Renal cortex interstitium (tissue), 11 donors: ENCODE measurements at regions not wholly inside any gene's neighbourhood (a gene's known extent, or its start where the extent isn't known, plus 50 kb on each side); places are given as distances from the start of the nearest gene placed in this dataset.

ENCODE experiments used
- DNase-seq, 11 donors: peaks; one replicate each; pipeline ENCODE4 v3.0.0-alpha.2; 2013; ENCODE audit warnings: low read depth in 9 of 11, low spot score in 4 of 11; ENCODE audit errors: extremely low read depth in 1 of 11

DNA sequence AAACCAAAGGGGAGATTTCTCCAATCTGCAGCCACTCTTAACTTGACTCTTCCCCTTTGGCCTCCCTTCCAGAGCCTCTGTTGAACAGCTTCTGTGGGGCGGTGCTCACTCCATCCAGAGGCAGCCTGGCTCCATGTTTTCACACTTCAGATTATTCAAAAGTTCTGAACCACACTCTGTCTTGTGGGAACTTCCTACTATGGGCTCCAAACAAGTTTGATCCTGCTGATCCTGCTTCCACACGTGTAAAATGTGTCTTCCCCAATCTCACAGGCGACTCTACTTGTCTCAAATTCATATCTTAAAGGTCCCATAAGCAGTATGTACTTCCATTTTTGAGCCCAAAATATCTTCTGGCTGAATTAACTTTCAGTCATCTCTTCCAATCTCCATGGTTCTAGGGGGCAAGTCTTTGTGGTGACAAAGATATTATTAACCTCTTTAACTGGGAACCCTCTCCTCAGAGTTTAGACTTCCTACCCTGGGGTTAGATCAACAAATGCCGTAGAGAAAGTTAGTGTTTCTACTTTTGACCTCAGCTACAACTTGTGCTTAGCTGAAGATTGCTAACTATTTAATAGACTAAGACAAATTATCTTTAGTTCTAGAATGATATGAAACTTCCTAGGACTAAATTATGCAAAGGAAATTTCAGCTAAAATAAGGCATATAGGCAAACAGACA lies 176.3 kb upstream of the BCL6 start:
- peak in 1 of 11 donors; percentile 12 for DNase-seq

DNA sequence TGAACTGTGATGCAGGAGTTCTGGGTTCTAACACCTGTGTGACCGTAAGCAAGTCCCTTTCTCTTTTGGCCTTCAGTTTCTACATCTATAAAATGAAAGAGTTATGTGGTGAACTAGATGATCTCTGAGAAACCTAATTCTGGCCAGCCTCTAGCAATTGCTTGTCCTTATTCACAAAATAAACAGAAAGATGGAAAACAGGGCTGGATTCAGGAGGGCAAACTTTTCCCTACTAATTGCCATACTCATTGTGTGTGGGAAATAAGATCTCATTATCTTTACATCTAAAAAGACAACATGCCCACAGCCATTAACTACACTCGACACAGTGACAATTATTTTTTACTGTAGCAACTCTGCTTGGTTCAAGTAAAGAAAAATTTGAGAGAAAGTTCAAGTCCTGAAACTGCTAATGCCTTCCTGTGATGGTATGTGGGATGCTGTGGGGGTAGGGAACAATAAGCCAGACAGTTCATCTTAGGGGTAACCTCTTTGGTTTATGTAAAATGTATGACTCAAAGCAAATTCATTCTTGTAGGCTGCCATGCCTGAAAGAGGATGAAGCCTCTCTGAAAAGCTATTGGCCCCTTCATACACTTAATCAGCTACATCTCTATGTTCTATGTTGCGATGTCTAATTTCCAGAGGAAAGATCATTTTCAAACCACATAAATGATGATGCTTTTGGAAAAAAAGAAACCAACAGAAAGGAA lies 177.6 kb upstream of the BCL6 start:
- DNase-seq, result no peak

DNA sequence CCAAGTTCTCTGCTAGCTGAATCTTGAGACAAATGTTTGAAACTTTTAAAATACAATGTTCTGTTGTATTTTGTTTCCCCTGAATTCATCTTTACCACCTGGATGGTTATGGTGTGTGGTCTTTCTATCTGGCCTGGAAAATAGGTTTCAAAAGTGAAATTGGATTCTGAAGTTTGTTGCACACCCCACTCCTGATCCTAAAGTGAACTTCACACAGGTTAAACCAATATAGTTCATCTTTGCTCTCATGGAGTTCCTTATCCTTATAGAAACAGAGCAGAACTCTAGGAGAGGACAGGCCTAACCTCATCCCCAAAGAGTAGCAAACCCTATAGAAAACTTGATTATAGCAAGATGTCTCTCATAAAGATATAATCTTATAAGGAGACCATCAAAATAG lies 179.4 kb upstream of the BCL6 start:
- no peak for DNase-seq

DNA sequence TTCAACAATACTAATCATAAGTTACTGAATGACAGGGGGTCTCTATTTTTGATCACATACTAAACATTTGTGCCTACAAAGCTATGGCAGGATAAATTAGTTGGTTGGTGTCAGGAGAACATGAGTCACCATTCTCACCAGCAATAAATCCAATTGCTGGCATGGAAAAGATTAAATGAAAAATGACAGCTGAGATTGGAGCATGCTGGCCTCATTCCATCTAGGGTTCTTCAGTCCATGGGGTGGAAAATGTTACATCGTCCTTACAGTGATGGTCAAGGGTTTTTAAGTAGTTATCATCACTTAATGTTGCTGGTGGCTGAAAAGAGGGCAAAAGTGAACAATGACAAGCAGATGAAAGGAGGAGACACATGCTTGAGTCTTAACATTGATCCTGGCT lies 180.1 kb upstream of the BCL6 start:
- no peak for DNase-seq

DNA sequence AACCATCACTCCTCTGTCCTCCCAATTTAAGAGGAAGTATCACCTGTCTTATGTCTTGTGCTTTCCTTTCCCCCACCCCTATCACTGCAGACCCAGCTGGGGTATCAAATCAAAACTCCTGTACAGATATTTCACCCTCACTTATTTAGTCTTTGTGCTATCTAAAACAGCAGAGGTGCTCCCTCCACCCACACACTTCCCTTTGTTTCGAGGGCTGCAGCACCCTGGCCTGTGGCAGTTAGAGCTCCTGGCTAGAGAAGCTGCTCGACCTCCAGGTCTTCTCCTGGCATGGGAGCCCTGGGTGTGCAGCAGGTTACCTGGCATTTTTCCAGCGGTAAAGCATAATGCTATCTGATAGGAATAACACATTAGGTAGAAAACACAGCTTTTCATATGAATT lies 181.4 kb upstream of the BCL6 start:
- no peak for DNase-seq

DNA sequence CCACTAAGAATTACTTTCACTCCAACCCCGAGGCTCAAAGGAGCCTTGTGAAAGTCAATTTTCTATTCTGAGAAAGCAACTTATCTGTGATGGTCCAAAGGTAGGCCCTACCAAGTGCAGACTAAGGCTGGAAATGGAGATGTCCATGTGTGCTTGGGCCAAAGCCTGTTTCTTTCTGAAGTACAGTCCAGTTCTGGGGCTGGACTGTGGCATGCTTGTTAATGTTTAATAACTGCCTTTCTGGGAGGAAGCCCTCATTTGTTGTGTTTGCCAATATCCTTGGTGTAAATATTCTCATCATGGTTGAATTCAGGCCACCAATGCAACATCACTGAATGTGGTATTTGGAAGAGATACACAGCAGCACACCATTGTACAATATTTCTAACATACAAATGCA lies 182.3 kb upstream of the BCL6 start:
- no peak for DNase-seq

DNA sequence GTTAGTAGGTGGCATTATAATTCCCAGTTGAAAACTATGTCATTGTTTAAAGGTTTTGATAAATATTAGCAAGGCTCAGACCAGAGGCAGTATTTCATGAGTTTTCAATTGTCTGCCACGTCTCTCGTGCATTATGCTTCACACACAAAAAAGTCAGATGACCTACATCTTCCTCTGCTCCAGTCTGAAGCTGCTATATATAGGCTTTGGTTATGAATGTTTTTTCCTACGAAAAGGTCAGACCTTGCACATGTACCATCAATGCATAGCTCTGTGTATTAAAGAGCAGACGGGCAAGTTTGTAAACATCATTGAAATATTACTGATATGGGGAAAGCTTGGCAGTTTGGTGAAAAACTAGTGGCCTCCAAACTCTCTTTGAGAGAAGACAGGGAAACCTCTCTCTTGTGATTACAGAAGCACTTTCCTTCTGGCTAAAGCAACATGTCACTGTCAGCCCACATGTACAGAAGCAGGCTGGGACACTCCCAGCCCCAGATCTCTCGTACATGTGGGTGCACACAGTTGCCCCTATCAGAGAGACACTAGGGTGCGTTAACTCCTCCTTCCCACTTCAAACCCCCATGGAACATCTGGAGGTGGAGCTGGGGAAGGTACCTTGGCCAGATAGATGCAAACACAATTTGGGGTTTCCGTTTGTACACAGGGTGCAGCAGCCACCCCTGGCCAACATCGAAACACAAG lies 184.0 kb upstream of the BCL6 start:
- DNase-seq, result no peak

DNA sequence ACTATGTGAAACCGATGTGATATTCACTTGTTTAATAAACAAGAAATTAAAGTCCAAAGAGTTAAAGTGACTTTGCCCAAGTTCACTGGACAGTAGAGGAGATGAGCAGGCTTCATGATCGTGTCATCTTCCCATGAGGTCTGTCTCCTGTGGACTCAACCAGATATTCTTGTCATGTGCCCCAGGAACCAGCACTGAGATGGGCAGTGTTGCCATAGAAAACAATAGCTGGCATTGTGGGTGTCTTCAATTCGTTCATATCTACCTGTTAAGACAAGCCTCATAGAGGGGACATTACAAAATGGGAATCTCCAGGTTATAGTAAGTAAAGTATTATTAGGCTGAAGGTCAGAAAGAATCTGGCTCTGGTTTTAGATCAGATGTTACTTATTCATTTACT lies 184.8 kb upstream of the BCL6 start:
- DNase-seq, result no peak

DNA sequence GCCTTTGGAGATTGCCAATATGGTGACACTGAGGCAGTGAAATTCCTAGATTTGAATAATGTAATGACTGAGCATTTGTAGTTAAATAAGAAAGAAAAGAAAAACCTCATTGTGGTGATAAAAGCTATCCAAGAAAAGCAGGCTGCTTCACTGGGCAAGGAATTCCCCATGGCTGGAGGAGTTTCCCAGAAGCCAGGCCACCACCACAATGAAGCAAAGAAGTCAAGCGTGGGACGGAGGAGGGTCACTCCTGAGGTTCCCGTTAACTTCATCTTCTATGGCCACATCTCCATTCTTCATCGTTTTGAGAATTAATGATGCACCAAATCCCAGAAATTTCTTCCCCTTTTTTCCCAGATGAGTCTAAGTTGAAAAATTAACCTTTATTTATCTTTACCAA lies 185.8 kb upstream of the BCL6 start:
- DNase-seq, result peak in 3 of 11 donors; percentile 24 to 39 (median 27)

DNA sequence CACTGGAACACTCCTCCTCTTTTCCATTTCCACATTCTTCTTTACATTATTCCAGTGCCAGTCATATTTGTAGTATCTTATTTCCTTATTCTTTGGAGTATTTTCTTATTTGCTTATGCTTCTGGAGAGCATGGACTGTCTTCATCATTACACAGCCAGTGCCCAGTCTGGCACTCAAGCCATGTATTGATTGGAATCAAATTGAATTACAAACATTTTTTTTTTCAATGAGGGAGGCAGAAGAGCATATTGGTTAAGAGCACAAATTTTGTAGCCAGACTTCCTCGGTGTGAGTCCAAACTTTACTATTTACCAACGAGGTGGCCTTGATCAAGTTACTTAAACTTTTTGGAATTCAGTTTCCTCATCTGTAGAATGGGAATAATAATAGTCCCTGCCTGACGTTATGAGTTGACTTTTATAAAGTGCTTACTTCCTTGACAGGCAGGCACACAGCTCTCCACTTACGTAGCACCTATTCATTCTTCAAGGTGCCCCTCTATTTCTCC lies 186.6 kb upstream of the BCL6 start:
- no peak for DNase-seq

DNA sequence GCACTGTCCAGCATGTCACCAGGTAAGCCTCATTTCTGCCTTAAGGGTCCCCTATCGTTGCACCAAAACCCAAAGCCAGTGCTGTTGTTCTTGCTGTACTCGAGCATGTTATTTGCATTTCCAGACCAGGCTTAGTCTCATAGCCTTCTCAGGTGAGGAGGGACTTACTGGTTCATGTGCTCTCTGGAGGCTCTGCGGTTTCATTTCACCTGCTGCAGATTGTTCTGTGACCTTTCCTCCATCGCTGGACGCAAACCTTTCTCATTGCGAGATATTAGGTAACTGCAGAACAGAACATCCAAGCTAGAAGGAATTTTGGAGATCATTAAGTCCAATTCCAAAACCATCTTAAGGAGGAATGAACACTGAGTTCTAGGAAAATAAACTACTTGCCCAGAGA lies 187.3 kb upstream of the BCL6 start:
- DNase-seq, result no peak

DNA sequence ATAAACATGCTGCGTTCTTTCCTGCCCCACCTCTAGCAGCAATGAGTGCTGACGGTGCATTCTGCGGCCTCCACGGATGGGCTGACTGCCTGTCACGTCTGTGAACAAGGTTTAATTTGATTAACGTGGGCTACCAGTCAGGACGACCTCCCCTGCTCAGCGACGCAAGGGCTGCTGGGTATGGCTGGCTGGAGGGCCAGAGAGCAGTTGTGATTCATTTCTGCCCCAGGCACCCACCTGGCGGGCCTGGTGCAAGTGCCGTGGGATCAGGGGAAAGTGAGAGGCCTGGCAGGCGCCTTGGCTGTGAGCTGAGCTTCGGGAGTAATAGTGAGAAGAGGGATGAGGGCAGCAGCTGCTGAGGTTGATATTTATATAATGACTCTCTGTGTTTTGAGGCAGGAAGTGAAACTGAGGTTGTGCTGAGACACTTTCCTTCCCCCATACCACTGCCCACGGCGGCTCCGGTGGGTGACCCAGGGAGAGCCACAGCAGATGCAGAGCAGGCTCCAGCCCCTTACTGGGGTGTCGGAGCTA lies 190.4 kb upstream of the BCL6 start:
- no peak for DNase-seq

DNA sequence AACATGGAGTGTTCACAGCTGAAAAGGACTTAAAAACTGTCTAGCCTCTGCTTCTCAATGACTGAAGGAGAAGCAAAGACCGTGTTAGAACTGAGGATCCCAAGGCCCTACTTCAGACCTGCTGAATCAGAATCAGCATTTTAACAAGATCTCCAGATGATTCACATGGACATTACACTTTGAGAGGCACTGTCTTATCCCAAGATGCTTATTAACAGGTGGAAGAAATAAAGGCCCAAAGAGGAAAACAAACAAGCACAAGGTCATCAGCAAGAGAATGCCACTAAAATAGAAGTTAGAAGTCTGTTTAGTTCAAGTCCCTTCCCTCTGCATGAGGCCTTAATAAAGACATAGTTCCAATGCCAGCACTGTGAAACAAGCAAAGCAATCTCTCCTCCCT lies 191.4 kb upstream of the BCL6 start:
- no peak for DNase-seq

DNA sequence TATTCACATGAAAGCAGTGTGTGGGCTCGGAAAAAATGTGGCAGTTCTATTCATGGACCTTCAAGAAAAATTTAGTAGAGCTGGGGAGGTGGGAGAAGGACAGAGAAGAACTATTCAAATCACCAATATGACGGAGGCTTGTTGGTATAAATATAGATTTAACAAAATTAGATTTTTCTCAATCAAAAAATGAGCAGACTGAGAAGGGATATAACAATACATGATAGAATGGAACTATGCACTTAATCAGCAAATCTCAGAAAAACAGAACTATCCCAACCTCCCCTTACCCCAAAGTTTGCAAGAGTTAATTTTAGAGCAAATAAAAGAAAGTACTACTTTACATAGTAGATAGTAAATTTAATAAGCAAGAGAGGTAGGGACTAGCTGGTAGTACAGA lies 194.6 kb upstream of the BCL6 start:
- no peak for DNase-seq

DNA sequence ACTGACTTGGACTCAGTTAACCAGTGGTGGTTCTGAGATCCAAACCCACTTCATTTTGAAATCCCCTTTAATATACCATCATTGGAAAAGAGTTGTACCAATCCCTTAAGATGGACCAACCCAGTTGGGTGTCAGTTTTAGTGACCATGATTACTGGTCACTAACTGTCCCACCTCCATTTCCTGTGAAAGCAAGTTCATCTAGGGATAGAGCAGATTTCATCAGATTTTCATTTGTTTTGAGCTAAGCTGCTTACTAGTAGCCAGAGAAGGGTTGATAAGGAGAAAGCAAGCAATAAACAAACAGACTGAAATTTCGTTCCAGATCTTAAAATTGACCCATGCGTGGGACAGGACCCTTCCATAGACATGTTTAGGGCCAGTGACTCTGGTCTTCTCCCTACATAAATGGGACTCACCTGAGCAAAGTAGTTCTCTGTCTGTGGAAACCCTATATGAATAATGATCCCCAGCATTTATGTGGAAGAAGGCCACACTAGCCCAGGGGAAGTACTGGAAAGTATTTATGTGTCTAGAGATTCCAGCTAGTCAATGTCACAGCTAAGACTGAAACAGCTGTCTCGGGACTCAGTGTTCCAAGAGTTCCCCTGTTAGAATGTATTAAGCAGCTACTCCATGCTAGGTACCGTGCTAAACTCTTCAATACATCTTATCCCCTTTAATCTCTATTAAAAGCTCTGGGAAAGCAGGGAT lies 196.0 kb upstream of the BCL6 start:
- DNase-seq, result no peak

DNA sequence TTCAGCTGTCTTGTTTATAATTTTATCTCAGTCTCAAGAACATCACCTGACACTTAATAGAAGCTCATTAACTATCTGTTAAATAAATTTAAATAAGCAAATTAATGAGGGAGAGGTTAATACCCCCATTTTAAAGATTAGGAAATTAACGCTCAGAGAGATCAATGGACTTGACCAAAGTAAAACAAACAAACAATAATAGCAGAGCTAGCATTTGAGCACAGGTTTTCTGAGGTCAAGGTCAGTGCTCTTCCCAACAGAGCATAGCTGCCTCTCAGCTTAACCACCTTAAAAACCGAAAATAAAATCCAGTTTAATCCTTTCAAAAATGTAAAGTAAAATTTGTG lies 196.6 kb upstream of the BCL6 start:
- no peak for DNase-seq

DNA sequence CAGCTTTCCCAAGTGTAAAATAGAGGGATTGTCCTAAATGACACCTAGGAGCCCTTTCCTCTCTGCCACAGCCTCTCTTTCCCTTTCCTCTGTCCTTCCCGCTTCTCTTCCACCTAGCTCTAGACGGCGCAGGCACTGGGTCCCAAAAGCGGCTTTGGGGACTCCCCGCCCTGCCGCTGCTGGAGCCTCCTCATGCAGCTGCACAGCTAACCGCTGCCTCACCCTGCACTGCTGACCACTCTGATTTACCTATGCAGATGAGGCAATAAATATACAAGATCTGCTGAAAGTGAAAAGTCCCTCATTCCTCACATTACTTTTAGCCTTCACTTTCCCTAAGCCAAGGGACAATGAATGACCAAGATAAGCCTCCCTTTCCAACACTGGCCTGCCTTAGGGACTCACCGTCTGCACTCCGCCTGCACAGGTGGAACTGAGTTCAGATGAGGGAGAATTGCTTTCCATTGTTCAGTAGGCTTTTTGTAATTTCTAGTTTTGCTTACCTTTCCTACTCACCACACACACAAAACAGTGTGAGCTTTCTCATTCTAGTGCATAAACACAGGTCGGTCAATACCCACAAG lies 197.5 kb upstream of the BCL6 start:
- no peak for DNase-seq

DNA sequence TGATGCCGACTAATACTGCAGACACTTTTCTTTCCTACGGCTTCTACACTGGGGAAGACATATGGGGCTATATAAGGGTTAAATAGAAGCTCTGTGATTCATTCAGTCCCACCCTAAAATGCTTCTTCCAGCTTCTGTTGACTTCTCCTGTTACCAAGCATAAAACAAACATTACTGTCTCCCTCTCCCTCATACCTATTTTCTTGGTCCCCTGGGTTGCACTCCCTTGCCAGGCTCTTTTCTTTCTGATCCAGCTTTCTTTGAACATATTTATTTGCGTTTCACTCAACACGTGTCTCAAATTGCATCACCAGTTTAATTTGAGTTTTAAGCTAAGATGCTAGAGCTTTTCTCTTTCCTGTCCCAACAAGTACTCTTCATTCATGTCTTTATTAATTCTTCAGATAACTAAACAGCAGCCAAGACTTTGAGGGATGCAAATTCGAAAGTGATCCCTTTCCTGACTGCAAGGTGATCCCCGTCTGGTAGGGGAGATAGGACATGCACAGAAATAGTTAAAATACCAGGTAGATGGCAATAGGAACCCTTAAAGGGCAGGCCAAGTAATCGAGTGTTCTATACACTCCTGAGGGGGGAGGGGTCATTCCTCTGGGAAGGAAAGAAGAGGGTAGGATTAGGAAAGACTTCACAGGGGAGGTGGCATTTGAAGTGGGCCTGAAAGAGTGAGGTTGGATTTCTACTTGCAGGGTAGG lies 198.6 kb upstream of the BCL6 start:
- DNase-seq, result no peak
